ENCODE measurements at regions not wholly inside any gene's neighbourhood (a gene's known extent, or its start where the extent isn't known, plus 50 kb on each side); places are given as distances from the start of the nearest gene placed in this dataset.

- Histone ChIP-seq H3K27ac (ENCODE audit: low read depth, low read length) (no peak overlapping the region), H3K4me1 (ENCODE audit: insufficient read depth, low read length) (no peaks in the 10 kb centered on the region), H3K36me3 (ENCODE audit: insufficient read depth, low read length) (no peaks in the 10 kb centered on the region), H2AFZ (ENCODE audit: low read length) (no peak overlapping the region), H3K9me3 (ENCODE audit: low read depth, low read length) (no peaks in the 10 kb centered on the region), H4K20me1 (ENCODE audit: insufficient read depth, low read length) (no peaks in the 10 kb centered on the region), H3K79me2 (ENCODE audit: insufficient read depth, low read length) (no peaks in the 10 kb centered on the region), H3K4me3 (ENCODE audit: insufficient read depth, low read length) (no peak overlapping the region), H3K27me3 (ENCODE audit: insufficient read depth, low read length) (peaks cover 5% of the 10 kb centered on the region), H3K4me2 (ENCODE audit: insufficient read depth, low read length) (no peak overlapping the region)
- no peak for TF ChIP-seq CTCF (IDR thresholded peaks at IDR 0.05; ENCODE audit: extremely low read depth, low read depth, low read length)
- DNase-seq (ENCODE audit: insufficient read length, low spot score, missing footprints) = no peak
These were observed 91.1 kb upstream of the ARHGAP28 start for GRCh38 chr18:6638447-6638846.

GRCh38 chr18:6639305-6639704, 90.2 kb upstream of the ARHGAP28 start:
- no peaks in the 10 kb centered on the region for H3K36me3 ChIP-seq (ENCODE audit: insufficient read depth, low read length)
- no peak overlapping the region for H3K4me2 ChIP-seq (ENCODE audit: insufficient read depth, low read length)
- no peaks in the 10 kb centered on the region for H3K4me1 ChIP-seq (ENCODE audit: insufficient read depth, low read length)
- H3K27me3 ChIP-seq (ENCODE audit: insufficient read depth, low read length) = peaks cover 5% of the 10 kb centered on the region
- H2AFZ ChIP-seq (ENCODE audit: low read length) = no peak overlapping the region
- H3K79me2 ChIP-seq (ENCODE audit: insufficient read depth, low read length) = no peaks in the 10 kb centered on the region
- TF ChIP-seq CTCF (IDR thresholded peaks at IDR 0.05; ENCODE audit: extremely low read depth, low read depth, low read length) = no peak
- no peaks in the 10 kb centered on the region for H3K9me3 ChIP-seq (ENCODE audit: low read depth, low read length)
- no peaks in the 10 kb centered on the region for H4K20me1 ChIP-seq (ENCODE audit: insufficient read depth, low read length)
- no peak overlapping the region for H3K4me3 ChIP-seq (ENCODE audit: insufficient read depth, low read length)
- DNase-seq (ENCODE audit: insufficient read length, low spot score, missing footprints) = no peak
- H3K27ac ChIP-seq (ENCODE audit: low read depth, low read length) = no peak overlapping the region

- no peaks in the 10 kb centered on the region for H3K36me3 ChIP-seq (ENCODE audit: insufficient read depth, low read length)
- H3K4me1 ChIP-seq (ENCODE audit: insufficient read depth, low read length) = no peaks in the 10 kb centered on the region
- H3K4me2 ChIP-seq (ENCODE audit: insufficient read depth, low read length) = no peak overlapping the region
- no peak for TF ChIP-seq CTCF (IDR thresholded peaks at IDR 0.05; ENCODE audit: extremely low read depth, low read depth, low read length)
- H3K9me3 ChIP-seq (ENCODE audit: low read depth, low read length) = no peaks in the 10 kb centered on the region
- no peaks in the 10 kb centered on the region for H4K20me1 ChIP-seq (ENCODE audit: insufficient read depth, low read length)
- H3K79me2 ChIP-seq (ENCODE audit: insufficient read depth, low read length) = no peaks in the 10 kb centered on the region
- H3K27ac ChIP-seq (ENCODE audit: low read depth, low read length) = no peak overlapping the region
- H3K27me3 ChIP-seq (ENCODE audit: insufficient read depth, low read length) = no peaks in the 10 kb centered on the region
- DNase-seq (ENCODE audit: insufficient read length, low spot score, missing footprints) = no peak
- H3K4me3 ChIP-seq (ENCODE audit: insufficient read depth, low read length) = no peak overlapping the region
- no peak overlapping the region for H2AFZ ChIP-seq (ENCODE audit: low read length)
These were observed 84.5 kb upstream of the ARHGAP28 start for GRCh38 chr18:6644836-6645627.

- no peaks in the 10 kb centered on the region for H4K20me1 ChIP-seq (ENCODE audit: insufficient read depth, low read length)
- no peaks in the 10 kb centered on the region for H3K79me2 ChIP-seq (ENCODE audit: insufficient read depth, low read length)
- no peak overlapping the region for H3K27ac ChIP-seq (ENCODE audit: low read depth, low read length)
- H3K4me3 ChIP-seq (ENCODE audit: insufficient read depth, low read length) = no peak overlapping the region
- no peaks in the 10 kb centered on the region for H3K4me1 ChIP-seq (ENCODE audit: insufficient read depth, low read length)
- no peak overlapping the region for H3K4me2 ChIP-seq (ENCODE audit: insufficient read depth, low read length)
- H3K36me3 ChIP-seq (ENCODE audit: insufficient read depth, low read length) = no peaks in the 10 kb centered on the region
- no peaks in the 10 kb centered on the region for H3K9me3 ChIP-seq (ENCODE audit: low read depth, low read length)
- no peak for DNase-seq (ENCODE audit: insufficient read length, low spot score, missing footprints)
- no peak for TF ChIP-seq CTCF (IDR thresholded peaks at IDR 0.05; ENCODE audit: extremely low read depth, low read depth, low read length)
- no peak overlapping the region for H2AFZ ChIP-seq (ENCODE audit: low read length)
- H3K27me3 ChIP-seq (ENCODE audit: insufficient read depth, low read length) = no peaks in the 10 kb centered on the region
These were observed 82.7 kb upstream of the ARHGAP28 start for GRCh38 chr18:6646801-6647200.
